Uterus (tissue), 3 donors: ENCODE measurements at regions not wholly inside any gene's neighbourhood (a gene's known extent, or its start where the extent isn't known, plus 50 kb on each side); places are given as distances from the start of the nearest gene placed in this dataset.
"Not testable (repeated sequence)": the region's sequence is repeated elsewhere in the genome, so short reads cannot be mapped to it uniquely, and the experiment has no call there.

ENCODE experiments used
- DNase-seq, 2 donors: peaks; one replicate each; pipeline ENCODE4 v3.0.0-alpha.2; 2019 to 2020
- H3K27ac ChIP-seq, 2 donors: fragments of 200-600 bp; sonication (generic); 1 replicate in 1 of 2; 2 replicates in 1 of 2; pipeline ENCODE4 v1.5.1; 2016 to 2018
- H3K27me3 ChIP-seq, 2 donors: fragments of 200-600 bp; sonication (generic); one replicate each; pipeline ENCODE4 v1.5.1; 2018 to 2019; ENCODE audit warnings: control low read depth in 1 of 2
- H3K36me3 ChIP-seq, 2 donors: fragments of 200-600 bp; sonication (generic); one replicate each; pipeline ENCODE4 v1.5.1; 2019; ENCODE audit warnings: control low read depth in 1 of 2
- H3K4me1 ChIP-seq, 2 donors: fragments of 200-600 bp; sonication (generic); one replicate each; pipeline ENCODE4 v1.5.1; 2018 to 2019; ENCODE audit warnings: control low read depth in 1 of 2
- H3K4me3 ChIP-seq, 2 donors: fragments of 200-600 bp; sonication (generic); 1 replicate in 1 of 2; 2 replicates in 1 of 2; pipeline ENCODE4 v1.5.1; 2018 to 2019; ENCODE audit warnings: mild to moderate bottlenecking in 1 of 2
- H3K9me3 ChIP-seq, 2 donors: fragments of 200-600 bp; sonication (generic); one replicate each; pipeline ENCODE4 v1.5.1; 2019; ENCODE audit warnings: control low read depth in 1 of 2
- CTCF ChIP-seq, 4 experiments: fragments of 200-600 bp in 2 of 4; fragments of 450-650 bp in 2 of 4; sonication (generic) in 2 of 4; IDR thresholded peaks; one replicate each; pipeline ENCODE4 v1.5.1; 2016 to 2019; ENCODE audit warnings: antibody characterized with exemption in 4 of 4, mild to moderate bottlenecking in 2 of 4, moderate library complexity in 1 of 4
- POLR2A ChIP-seq, 2 donors: fragments of 450-650 bp; IDR thresholded peaks; one replicate each; pipeline ENCODE4 v1.6.1; 2016; ENCODE audit warnings: antibody characterized with exemption in 2 of 2, mild to moderate bottlenecking in 1 of 2, moderate library complexity in 1 of 2
- intact Hi-C: fragments of 100-400 bp; cut with DNase I; formaldehyde crosslinking; loops from one replicate; pipeline ENCODE4 v1.15.1; 2023; ENCODE audit warnings: low total_unique reads
- donor health status: DM: yes; HTN: yes; CAD: no.

GRCh38 chr1:30521261-30521865 lies 202.0 kb downstream of the MATN1 start:
- H3K36me3 ChIP-seq: no peaks in the 10 kb centered on the region
- peak overlapping the region in 1 of 2 donors; percentile 44 for H3K27ac ChIP-seq
- H3K4me1 ChIP-seq: no peaks in the 10 kb centered on the region
- peak in 1 of 2 donors; percentile 10 for DNase-seq
- TF ChIP-seq POLR2A (IDR thresholded peaks at IDR 0.05) (no peak), CTCF (IDR thresholded peaks at IDR 0.05) (no peak)
- H3K9me3 ChIP-seq: no peaks in the 10 kb centered on the region
- no peaks in the 10 kb centered on the region for H3K27me3 ChIP-seq
- no peak overlapping the region for H3K4me3 ChIP-seq
- intact Hi-C loops: no loop called here

- H3K4me1 ChIP-seq: no peaks in the 10 kb centered on the region
- H3K9me3 ChIP-seq: no peaks in the 10 kb centered on the region
- no peak overlapping the region for H3K4me3 ChIP-seq
- H3K27me3 ChIP-seq: no peaks in the 10 kb centered on the region
- no peak overlapping the region for H3K27ac ChIP-seq
- intact Hi-C loops: no loop called here
- TF ChIP-seq CTCF (IDR thresholded peaks at IDR 0.05): no peak
- TF ChIP-seq POLR2A (IDR thresholded peaks at IDR 0.05): no peak
- H3K36me3 ChIP-seq: no peaks in the 10 kb centered on the region
- DNase-seq: no peak
Measured at GRCh38 chr1:30520476-30520875, 202.9 kb downstream of the MATN1 start.

GRCh38 chr1:30519201-30519763 lies 204.1 kb downstream of the MATN1 start:
- intact Hi-C loops: no loop called here
- H3K4me3 ChIP-seq: no peak overlapping the region

GRCh38 chr1:30518696-30519095 lies 204.7 kb downstream of the MATN1 start:
- H3K27me3 ChIP-seq: no peaks in the 10 kb centered on the region
- no peak for DNase-seq
- H3K4me3 ChIP-seq: no peak overlapping the region
- no peaks in the 10 kb centered on the region for H3K9me3 ChIP-seq
- intact Hi-C loops: no loop called here
- TF ChIP-seq POLR2A (IDR thresholded peaks at IDR 0.05) (no peak), CTCF (IDR thresholded peaks at IDR 0.05) (no peak)
- no peaks in the 10 kb centered on the region for H3K4me1 ChIP-seq
- no peaks in the 10 kb centered on the region for H3K36me3 ChIP-seq
- no peak overlapping the region for H3K27ac ChIP-seq

More at GRCh38 chr1:30519201-30519763, 204.1 kb downstream of the MATN1 start:
- TF ChIP-seq CTCF (IDR thresholded peaks at IDR 0.05): no peak
- no peak for TF ChIP-seq POLR2A (IDR thresholded peaks at IDR 0.05)
- Histone ChIP-seq H3K27me3 (no peaks in the 10 kb centered on the region), H3K27ac (no peak overlapping the region), H3K36me3 (no peaks in the 10 kb centered on the region), H3K9me3 (no peaks in the 10 kb centered on the region), H3K4me1 (no peaks in the 10 kb centered on the region)
- no peak for DNase-seq

- DNase-seq: peak in 1 of 2 donors; percentile 4
- TF ChIP-seq CTCF (IDR thresholded peaks at IDR 0.05) (no peak), POLR2A (IDR thresholded peaks at IDR 0.05) (no peak)
- no peaks in the 10 kb centered on the region for H3K27me3 ChIP-seq
- H3K36me3 ChIP-seq: no peaks in the 10 kb centered on the region
- H3K4me3 ChIP-seq: no peak overlapping the region
- H3K4me1 ChIP-seq: no peaks in the 10 kb centered on the region
- intact Hi-C loops: no loop called here
- no peak overlapping the region for H3K27ac ChIP-seq
- no peaks in the 10 kb centered on the region for H3K9me3 ChIP-seq
Measured at GRCh38 chr1:30518186-30518585, 205.2 kb downstream of the MATN1 start.

GRCh38 chr1:30517666-30518065 lies 205.7 kb downstream of the MATN1 start:
- H3K4me1 ChIP-seq, H3K27ac ChIP-seq, H3K27me3 ChIP-seq, DNase-seq, H3K4me3 ChIP-seq, H3K9me3 ChIP-seq, intact Hi-C loops, H3K36me3 ChIP-seq: not testable (repeated sequence)

- intact Hi-C loops: not testable (repeated sequence)
Measured at GRCh38 chr1:30517241-30517640, 206.1 kb downstream of the MATN1 start.

More at GRCh38 chr1:30517241-30517640, 206.1 kb downstream of the MATN1 start:
- not testable (repeated sequence) for H3K9me3 ChIP-seq, H3K4me3 ChIP-seq, DNase-seq, H3K4me1 ChIP-seq, H3K36me3 ChIP-seq, H3K27me3 ChIP-seq, H3K27ac ChIP-seq
